H9 (cell line): ENCODE measurements at regions not wholly inside any gene's neighbourhood (a gene's known extent, or its start where the extent isn't known, plus 50 kb on each side); places are given as distances from the start of the nearest gene placed in this dataset.

Source experiments
- DNase-seq: peaks from one replicate; pipeline ENCODE4 v3.0.0-alpha.2; 2017
- H2AFZ ChIP-seq: one replicate; pipeline ENCODE4 v1.6.1; 2013; ENCODE audit warnings: mild to moderate bottlenecking, low read length, control low read depth, moderate library complexity
- H2AK5ac ChIP-seq: 2 replicates; pipeline ENCODE4 v1.6.1; 2013; ENCODE audit warnings: low read length, control low read depth, mixed read lengths; ENCODE audit not compliant: insufficient read length
- H2BK120ac ChIP-seq: one replicate; pipeline ENCODE4 v1.6.1; 2013; ENCODE audit warnings: low read depth, mild to moderate bottlenecking, low read length, control low read depth, inconsistent platforms; ENCODE audit not compliant: poor library complexity, severe bottlenecking
- H2BK12ac ChIP-seq: 2 replicates; pipeline ENCODE4 v1.6.1; 2013; ENCODE audit warnings: low read length, control low read depth, mixed read lengths, low read depth; ENCODE audit not compliant: insufficient read length
- H2BK15ac ChIP-seq: 2 replicates; pipeline ENCODE4 v1.6.1; 2013; ENCODE audit warnings: low read depth, low read length, control low read depth
- H2BK20ac ChIP-seq: one replicate; pipeline ENCODE4 v1.6.1; 2013; ENCODE audit warnings: low read depth, mild to moderate bottlenecking, low read length, control low read depth, inconsistent platforms; ENCODE audit not compliant: poor library complexity, severe bottlenecking
- H2BK5ac ChIP-seq: 2 replicates; pipeline ENCODE4 v1.6.1; 2013; ENCODE audit warnings: low read length, control low read depth, mixed read lengths; ENCODE audit not compliant: insufficient read length
- H3K14ac ChIP-seq: 2 replicates; pipeline ENCODE4 v1.6.1; 2013; ENCODE audit warnings: low read length, control low read depth; ENCODE audit not compliant: insufficient read depth
- H3K18ac ChIP-seq: 2 replicates; pipeline ENCODE4 v1.6.1; 2013; ENCODE audit warnings: low read depth, mild to moderate bottlenecking, mixed read lengths, low read length, control low read depth; ENCODE audit not compliant: insufficient read length
- H3K23ac ChIP-seq: 2 replicates; pipeline ENCODE4 v1.6.1; 2013; ENCODE audit warnings: low read length, control low read depth, mixed read lengths, low read depth; ENCODE audit not compliant: insufficient read length
- H3K23me2 ChIP-seq: 2 replicates; pipeline ENCODE4 v1.6.1; 2013; ENCODE audit warnings: low read depth, mild to moderate bottlenecking, mixed read lengths, low read length, control low read depth; ENCODE audit not compliant: insufficient read length, poor library complexity, severe bottlenecking
- H3K27ac ChIP-seq: 2 replicates; pipeline ENCODE4 v1.5.1; 2013; ENCODE audit warnings: low read length, control low read depth, mixed read lengths, low read depth; ENCODE audit not compliant: insufficient read length
- H3K27me3 ChIP-seq: 2 replicates; pipeline ENCODE4 v1.6.1; 2013; ENCODE audit warnings: low read length, control low read depth, inconsistent platforms; ENCODE audit not compliant: insufficient read depth
- H3K4ac ChIP-seq: 2 replicates; pipeline ENCODE4 v1.6.1; 2013; ENCODE audit warnings: low read depth, mild to moderate bottlenecking, control low read depth, inconsistent platforms, low read length, moderate library complexity
- H3K4me1 ChIP-seq: 2 replicates; pipeline ENCODE4 v1.6.1; 2013; ENCODE audit warnings: low read length, control low read depth, inconsistent platforms; ENCODE audit not compliant: insufficient read depth
- H3K4me2 ChIP-seq: 2 replicates; pipeline ENCODE4 v1.6.1; 2013; ENCODE audit warnings: low read length, control low read depth, mixed read lengths; ENCODE audit not compliant: insufficient read length, insufficient read depth
- H3K56ac ChIP-seq: 2 replicates; pipeline ENCODE4 v1.6.1; 2013; ENCODE audit warnings: low read depth, mild to moderate bottlenecking, mixed read lengths, low read length, control low read depth; ENCODE audit not compliant: insufficient read length
- H3K79me1 ChIP-seq: 2 replicates; pipeline ENCODE4 v1.6.1; 2013; ENCODE audit warnings: low read depth, mild to moderate bottlenecking, moderate library complexity, low read length, control low read depth, inconsistent platforms; ENCODE audit not compliant: insufficient read depth, poor library complexity, severe bottlenecking
- H3K79me2 ChIP-seq: 2 replicates; pipeline ENCODE4 v1.6.1; 2013; ENCODE audit warnings: low read length, control low read depth, inconsistent platforms; ENCODE audit not compliant: insufficient read depth
- H3K9ac ChIP-seq: 2 replicates; pipeline ENCODE4 v1.6.1; 2013; ENCODE audit warnings: low read length, control low read depth, mixed read lengths; ENCODE audit not compliant: insufficient read length; ENCODE audit errors: extremely low read depth
- H3K9me3 ChIP-seq: one replicate; pipeline ENCODE4 v1.6.1; 2013; ENCODE audit warnings: low read depth, low read length, inconsistent platforms; ENCODE audit not compliant: control insufficient read depth
- H3T11ph ChIP-seq: one replicate; pipeline ENCODE4 v1.6.1; 2013; ENCODE audit warnings: mild to moderate bottlenecking, low read length, control low read depth, inconsistent platforms
- H4K20me1 ChIP-seq: one replicate; pipeline ENCODE4 v1.6.1; 2013; ENCODE audit not compliant: control insufficient read depth, insufficient read length, insufficient read depth
- H4K5ac ChIP-seq: 2 replicates; pipeline ENCODE4 v1.6.1; 2013; ENCODE audit warnings: low read depth, mild to moderate bottlenecking, mixed read lengths, low read length, control low read depth; ENCODE audit not compliant: insufficient read length
- H4K8ac ChIP-seq: replicated peaks from 2 replicates; pipeline ENCODE4 v1.6.1; 2013; ENCODE audit warnings: low read length, control low read depth, mixed read lengths, low read depth; ENCODE audit not compliant: insufficient read length
- H4K91ac ChIP-seq: 2 replicates; pipeline ENCODE4 v1.6.1; 2013; ENCODE audit warnings: low read depth, mild to moderate bottlenecking, moderate library complexity, mixed read lengths, low read length, control low read depth; ENCODE audit not compliant: insufficient read length
- H3K27ac Mint-ChIP-seq, 3 experiments: 2 replicates in 2 of 3; 3 replicates in 1 of 3; pipeline ENCODE4 v1.8.0; 2020 to 2021; ENCODE audit warnings: mixed read lengths in 3 of 3, mild to moderate bottlenecking in 1 of 3, moderate library complexity in 1 of 3
- H3K27me3 Mint-ChIP-seq: 2 replicates; pipeline ENCODE4 v1.8.0; 2021; ENCODE audit warnings: low read depth, mild to moderate bottlenecking, moderate library complexity, mixed read lengths
- H3K36me3 Mint-ChIP-seq, 3 experiments: 2 replicates in 2 of 3; 3 replicates in 1 of 3; pipeline ENCODE4 v1.8.0; 2020 to 2021; ENCODE audit warnings: low read depth in 3 of 3, mixed read lengths in 3 of 3; ENCODE audit not compliant: insufficient read depth in 1 of 3
- H3K4me1 Mint-ChIP-seq, 2 experiments: 2 replicates each; pipeline ENCODE4 v1.8.0; 2020; ENCODE audit warnings: mixed read lengths in 2 of 2
- H3K4me3 Mint-ChIP-seq, 2 experiments: 2 replicates in 1 of 2; 3 replicates in 1 of 2; pipeline ENCODE4 v1.8.0; 2020 to 2021; ENCODE audit warnings: mild to moderate bottlenecking in 2 of 2, mixed read lengths in 2 of 2, moderate library complexity in 1 of 2
- H3K9me3 Mint-ChIP-seq, 2 experiments: 2 replicates in 1 of 2; 3 replicates in 1 of 2; pipeline ENCODE4 v1.8.0; 2020; ENCODE audit warnings: mild to moderate bottlenecking in 2 of 2, mixed read lengths in 2 of 2, moderate library complexity in 1 of 2
- CTCF ChIP-seq: fragments of 200-600 bp; sonication (generic); conservative IDR thresholded peaks from 3 replicates; pipeline ENCODE4 v1.8.0; 2021; ENCODE audit warnings: antibody characterized with exemption, mild to moderate bottlenecking
- WGBS: extraction: QIAGEN DNeasy Blood & Tissue Kit; methylation state at CpG from one replicate; pipeline ENCODE4 v1.1.7; 2013; ENCODE audit warnings: missing lambda C conversion rate, low lambda C conversion rate, mixed read lengths; ENCODE audit not compliant: insufficient read length; ENCODE audit errors: extremely low coverage; 5-methylcytosine and 5-hydroxymethylcytosine counted together

- Histone ChIP-seq H2BK12ac (no peak overlapping the region), H3K9ac (no peak overlapping the region), H3K4me2 (no peak overlapping the region), H3K4ac (no peak overlapping the region), H2BK20ac (no peak overlapping the region), H4K20me1 (no peaks in the 10 kb centered on the region), H4K91ac (no peak overlapping the region), H3K56ac (no peak overlapping the region), H2BK5ac (no peak overlapping the region), H2BK15ac (no peak overlapping the region), H3K27me3 (no peaks in the 10 kb centered on the region), H3K79me2 (no peaks in the 10 kb centered on the region), H3K18ac (no peak overlapping the region), H3K9me3 (no peaks in the 10 kb centered on the region), H2AFZ (no peak overlapping the region), H3K27ac (no peak overlapping the region), H3K14ac (no peak overlapping the region), H3K79me1 (no peaks in the 10 kb centered on the region), H3T11ph (no peak overlapping the region), H2BK120ac (no peak overlapping the region), H3K4me1 (no peaks in the 10 kb centered on the region), H4K8ac (no peak overlapping the region), H4K5ac (no peak overlapping the region), H2AK5ac (no peak overlapping the region), H3K23ac (no peak overlapping the region), H3K23me2 (no peaks in the 10 kb centered on the region)
- H3K9me3 Mint-ChIP-seq: peaks cover 14 to 20% of the 10 kb centered on the region in 2 experiments
- no peak for DNase-seq
- TF ChIP-seq CTCF: no peak
- H3K27ac Mint-ChIP-seq: no peak overlapping the region
- peaks cover 0 to 3% (median 0%) of the 10 kb centered on the region in 3 experiments; a peak in 3 of 7 replicates for H3K36me3 Mint-ChIP-seq
- H3K27me3 Mint-ChIP-seq: peaks cover 14% of the 10 kb centered on the region
- WGBS: no CpG with 5 or more reads among the region's 3 CpGs
- H3K4me3 Mint-ChIP-seq: no peak overlapping the region
- H3K4me1 Mint-ChIP-seq: no peaks in the 10 kb centered on the region
Measured at GRCh38 chr14:101057394-101057793, 153.9 kb upstream of the RTL1 start.
